Dermis blood vessel endothelial cell (primary cell): ENCODE measurements at regions not wholly inside any gene's neighbourhood (a gene's known extent, or its start where the extent isn't known, plus 50 kb on each side); places are given as distances from the start of the nearest gene placed in this dataset.
"Not testable (repeated sequence)": the region's sequence is repeated elsewhere in the genome, so short reads cannot be mapped to it uniquely, and the experiment has no call there.

Experiments used
- DNase-seq: peaks from one replicate; pipeline ENCODE4 v3.0.0; 2010

DNA sequence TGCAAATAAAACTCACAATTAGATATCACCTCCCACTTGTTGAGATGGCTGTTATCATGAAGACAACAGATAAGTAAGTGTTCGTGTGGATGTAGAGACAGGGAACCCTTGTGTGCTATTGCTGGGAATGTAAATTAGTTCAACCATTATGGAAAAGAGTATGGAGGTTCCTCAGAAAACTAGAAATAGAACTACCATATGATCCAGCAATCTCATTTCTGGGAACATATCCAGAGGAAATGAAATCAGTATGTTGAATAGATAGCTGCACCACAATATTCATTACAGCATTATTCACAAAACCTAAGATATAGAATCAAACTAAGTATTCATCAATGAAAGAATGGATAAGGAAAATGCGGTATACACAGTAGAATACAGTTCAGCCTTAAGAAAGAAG lies 418.7 kb upstream of the CNTN6 start:
- no peak for DNase-seq

DNA sequence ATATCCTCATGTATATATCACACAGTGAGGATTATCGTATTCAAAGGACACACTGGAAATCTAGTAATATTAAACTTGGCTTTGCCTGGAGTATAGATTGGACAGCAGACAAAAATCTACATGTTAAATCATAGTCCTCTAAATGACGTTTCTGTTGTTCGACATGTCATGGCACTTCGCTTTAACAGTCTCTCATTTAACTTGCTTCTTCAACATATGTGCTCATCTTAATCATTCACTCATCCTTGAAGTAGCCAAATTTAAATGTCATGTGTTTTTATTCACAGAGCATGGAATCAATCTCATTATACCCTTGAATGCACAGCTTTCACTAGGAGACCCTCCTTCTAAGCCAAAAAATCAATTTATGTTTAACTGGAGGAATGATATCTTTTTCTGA lies 417.0 kb upstream of the CNTN6 start:
- no peak for DNase-seq

DNA sequence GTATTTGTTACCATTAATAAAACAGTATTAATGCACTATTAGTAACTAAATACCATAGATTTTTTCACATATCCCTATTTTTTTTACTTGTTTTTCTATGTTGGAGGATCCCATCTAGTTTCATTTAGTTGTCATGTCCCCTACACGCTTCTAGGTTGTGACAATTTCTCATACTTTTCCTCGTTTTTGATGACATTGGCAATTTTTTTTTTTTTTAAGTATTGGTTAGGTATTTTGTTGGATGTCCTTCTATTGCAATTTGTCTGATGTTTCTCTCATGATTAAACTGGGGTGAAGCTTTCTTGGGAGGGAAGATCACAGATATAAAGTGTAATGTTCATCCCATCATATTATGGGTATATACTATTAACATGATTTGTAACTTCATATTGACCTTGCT lies 409.1 kb upstream of the CNTN6 start:
- DNase-seq = no peak

DNA sequence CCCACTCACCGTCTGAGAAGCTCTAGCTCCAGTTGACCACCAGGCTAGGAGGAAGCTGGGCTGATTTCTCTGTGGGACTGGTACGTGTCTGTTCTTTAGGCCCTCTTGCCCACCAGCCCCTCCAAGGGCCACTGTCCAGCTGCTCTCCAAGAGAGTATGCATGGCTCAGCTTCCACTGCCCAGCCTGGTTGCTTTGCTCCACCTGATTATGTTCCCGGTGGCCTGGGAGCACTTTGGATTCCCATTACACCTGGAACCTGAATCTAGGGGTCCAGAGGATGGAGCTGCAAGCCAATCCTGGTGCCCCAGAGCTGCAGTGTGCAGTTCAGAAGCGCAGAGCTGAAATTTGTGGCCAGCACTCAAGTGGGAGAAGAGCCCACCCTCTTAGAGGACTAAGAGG lies 402.1 kb upstream of the CNTN6 start:
- no peak for DNase-seq

DNA sequence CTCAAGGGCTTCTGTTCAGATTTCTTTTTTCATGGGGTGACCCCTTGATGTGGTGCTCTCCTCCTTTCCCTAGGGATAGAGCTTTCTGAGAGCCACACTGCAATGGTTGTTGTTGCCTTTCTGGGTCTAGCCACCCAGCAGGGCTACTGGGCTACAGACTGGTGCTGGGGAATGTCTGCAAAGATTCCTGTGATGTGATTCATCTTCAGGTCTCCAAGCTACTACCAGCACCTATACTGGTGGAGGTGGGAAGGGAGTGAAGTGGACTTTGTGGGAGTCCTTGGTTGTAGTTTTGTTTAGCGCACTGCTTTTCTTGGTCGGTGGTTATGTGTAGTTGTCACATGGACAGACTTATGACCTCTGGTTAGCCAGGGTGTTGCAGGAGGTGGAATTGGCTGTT lies 392.3 kb upstream of the CNTN6 start:
- no peak for DNase-seq

DNA sequence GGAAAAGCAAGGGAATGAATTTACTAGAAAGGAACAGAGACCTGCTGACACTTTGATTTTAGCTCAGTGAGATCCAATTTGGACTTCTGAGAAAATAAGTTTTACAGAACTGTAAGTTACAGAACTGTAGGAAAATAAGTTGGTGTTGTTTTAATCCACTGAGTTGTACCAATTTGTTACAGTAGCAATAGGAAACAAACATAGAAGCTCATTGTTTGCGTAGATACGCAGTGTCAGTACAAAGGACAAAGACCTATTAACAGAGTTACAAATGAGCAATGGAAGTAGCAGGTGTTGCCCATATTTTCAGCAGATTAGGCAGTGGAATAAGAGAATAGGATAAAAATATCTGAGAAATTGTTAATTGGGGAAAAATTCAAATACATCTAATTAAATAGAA lies 385.8 kb upstream of the CNTN6 start:
- no peak for DNase-seq

DNA sequence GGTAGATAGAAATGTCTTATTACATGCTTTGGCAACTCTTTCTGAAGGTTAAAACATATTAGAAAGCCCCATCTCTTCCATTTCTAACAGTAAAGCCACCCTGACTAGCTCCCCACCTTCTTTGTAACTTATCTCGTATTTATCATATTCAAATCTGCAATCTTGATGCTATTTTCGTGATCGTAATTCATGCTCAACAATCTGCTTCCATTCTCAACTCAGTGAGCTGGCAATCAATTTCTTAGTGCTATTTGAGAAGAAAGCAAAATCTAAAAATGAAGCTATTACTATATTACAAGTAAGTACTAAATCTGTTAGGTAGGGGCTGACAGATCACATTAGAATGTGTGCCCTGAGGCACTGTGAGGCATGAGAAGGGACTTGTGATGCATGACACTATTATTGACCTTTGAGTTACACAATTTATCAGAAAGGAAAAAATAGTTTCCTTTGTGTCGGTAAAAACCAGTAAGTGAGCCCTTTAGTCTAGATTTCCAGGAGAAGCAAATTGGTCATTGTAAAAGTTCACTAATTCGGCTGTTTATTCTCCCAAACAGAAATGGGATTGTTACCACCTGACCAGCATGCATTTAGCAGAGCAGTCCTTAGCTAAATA lies 379.7 kb upstream of the CNTN6 start:
- DNase-seq = no peak

DNA sequence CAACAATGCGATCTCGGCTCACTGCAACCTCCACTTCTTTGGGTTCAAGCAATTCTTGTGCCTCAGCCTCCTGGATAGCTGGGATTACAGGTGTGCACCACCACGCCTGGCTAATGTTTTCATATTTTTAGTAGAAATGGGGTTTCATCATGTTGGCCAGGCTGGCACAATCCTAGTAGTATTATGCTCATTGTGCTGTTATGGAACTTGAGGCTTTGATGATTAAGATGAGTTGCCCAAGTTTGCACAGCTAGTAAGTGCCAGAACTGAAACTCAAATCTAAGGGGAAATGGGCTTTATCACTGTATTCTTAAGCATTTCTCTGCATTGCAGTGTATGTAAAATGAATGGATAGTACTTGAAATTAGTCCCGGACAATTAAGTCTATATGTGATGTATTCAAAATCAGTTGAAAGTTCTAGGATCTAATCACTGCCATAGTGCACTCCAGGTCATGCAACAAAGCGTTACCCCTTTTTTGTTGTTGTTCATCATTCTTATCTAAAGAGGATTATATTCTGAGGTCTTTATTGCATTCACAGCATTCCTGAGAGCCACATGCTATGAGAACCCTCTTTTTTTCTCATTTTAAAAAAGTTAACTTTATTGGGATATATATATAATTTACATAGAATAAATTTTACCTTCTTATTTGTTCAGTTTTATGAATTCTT lies 378.7 kb upstream of the CNTN6 start:
- DNase-seq = no peak

DNA sequence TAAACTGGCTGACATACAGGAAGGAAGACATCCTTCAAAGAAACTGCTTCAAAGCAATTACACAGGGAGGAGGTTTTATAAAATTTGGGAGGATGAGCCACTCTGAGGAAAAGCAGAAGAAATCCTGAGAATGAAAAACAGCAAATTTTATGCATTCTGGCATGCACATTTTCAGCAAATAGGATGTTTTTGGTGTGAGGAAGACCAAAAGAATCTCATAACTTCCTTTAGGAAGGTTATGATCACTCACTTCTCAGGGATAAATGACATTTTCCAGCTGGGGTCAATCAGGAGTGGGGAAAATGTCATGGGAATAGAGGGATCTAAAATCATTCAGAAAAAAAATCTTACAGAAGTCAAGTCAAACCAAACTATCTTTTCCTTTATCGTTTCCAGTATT lies 371.7 kb upstream of the CNTN6 start:
- DNase-seq = no peak

DNA sequence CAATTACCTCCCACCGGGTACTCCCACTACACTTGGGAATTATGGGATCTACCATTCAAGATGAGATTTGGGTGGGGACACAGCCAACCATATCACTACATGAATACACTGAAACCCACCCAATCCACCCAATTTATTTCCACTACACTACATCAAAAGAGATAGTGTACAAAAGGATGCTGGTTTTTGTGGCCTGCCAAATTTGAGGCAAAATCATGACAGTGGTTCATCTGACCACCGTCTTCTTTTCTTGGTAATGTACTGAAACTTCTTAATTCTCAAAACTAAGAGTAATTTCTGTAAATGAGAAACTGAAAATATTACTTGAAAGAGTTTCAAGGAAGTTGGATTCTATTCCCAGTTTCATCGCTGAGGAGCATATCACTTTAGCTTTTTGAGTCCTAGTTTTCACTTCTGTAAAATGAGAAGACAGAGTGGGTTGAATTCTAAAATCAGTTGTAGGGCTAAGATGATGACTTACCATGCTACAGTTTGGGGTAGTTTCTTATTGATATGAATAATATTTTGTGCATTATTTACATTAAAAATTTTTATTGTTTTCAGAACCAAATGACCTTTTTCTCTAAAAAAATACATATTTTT lies 360.4 kb upstream of the CNTN6 start:
- no peak for DNase-seq

DNA sequence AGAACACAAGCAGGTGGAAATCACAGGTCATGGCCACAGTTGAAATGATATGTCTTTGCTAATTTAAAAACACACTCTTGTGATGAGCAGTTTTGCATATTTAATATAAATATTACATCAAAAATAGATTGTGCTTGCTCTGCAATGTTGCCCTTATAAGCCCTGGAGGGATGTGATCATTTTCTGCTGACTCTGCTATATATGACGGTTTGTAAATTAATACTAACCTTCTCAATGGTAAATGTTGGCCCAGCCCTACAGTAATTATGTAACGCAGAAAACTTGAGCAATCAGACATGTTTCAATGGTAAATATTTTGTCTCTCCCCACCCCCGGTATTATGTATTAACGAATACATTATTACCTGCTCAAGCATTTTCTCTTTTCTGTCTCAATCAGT lies 359.5 kb upstream of the CNTN6 start:
- no peak for DNase-seq

DNA sequence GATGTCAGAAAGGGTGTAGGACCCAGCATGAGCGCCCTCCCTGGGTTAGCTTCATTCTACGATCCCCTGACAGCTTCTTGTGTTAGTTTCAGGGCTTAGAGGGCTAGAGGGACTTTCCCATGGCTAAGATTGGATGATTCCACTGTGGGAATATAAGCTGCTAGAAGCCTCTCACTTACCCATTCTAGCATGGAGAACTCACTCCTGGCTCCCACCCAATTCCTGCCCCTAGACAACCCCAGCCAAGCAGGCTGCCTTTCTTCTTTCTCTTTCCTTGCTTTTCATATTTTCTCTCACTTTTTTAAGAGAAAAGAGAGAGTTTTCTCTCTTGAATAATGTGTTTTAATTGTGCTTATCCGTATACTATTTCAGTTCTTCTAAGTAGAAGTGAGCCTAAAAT lies 335.1 kb upstream of the CNTN6 start:
- no peak for DNase-seq

DNA sequence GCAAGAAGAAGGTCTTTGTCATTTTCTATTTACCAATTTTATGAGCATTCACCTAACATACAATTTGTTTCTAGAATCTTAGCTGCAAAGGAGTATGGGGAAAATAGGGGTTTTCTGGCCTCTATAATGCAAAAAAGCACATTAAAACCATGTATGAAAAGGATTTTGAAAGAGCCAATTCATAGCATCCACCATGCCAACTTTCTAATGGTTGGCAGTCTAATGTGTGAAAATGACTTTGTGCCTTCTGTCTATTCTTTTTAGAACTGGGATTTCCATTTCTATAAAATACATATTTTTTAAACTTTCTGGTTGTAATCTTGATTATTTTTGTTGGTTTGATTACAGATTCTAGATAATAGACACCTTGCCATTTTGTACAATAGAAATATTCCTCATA lies 333.7 kb upstream of the CNTN6 start:
- no peak for DNase-seq

DNA sequence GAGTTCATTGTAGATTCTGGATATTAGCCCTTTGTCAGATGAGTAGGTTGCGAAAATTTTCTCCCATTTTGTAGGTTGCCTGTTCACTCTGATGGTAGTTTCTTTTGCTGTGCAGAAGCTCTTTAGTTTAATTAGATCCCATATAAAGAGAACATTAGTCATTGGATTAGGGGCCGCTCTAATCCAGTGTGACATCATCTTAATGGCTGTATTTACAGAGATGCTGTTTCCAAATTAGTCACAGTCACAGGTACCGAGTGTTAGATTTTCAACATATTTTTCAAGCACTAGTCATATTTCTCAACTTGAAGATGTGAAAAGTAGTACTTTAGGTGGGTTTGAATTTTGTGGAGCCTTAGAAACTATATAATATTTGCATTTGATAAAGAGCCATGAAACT lies 319.4 kb upstream of the CNTN6 start:
- DNase-seq = not testable (repeated sequence)

DNA sequence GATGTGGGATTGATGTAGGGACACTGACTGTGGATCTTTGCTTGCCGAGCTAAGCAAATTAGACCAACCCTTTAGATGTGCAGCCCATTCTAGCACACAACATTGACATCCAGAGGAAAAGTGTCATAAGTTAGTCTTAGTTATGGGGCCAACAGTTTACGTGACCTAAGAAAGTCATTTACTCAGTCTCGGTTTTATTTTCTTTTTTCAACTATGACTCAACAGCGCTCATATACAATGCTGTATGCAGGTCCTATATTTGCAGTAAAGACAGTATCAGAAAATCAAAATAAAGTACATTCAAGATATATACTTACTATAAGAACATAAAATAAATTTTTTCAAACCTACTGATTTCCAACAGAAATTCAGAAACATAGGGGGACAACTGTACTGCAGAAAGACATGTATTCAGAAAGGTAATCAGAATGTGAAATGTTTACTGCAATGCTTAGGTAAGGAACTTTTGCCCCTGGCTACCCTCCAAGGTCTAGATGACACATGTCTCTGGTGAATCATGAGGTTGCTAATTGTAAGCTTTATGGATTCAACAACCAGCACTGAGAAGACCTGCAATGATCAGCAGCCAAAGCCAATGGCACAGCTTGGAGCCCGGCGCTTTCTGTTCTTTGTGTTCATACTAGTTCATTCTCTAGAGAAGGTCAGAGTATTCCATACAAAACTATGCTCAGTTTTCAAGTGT lies 317.5 kb upstream of the CNTN6 start:
- no peak for DNase-seq

DNA sequence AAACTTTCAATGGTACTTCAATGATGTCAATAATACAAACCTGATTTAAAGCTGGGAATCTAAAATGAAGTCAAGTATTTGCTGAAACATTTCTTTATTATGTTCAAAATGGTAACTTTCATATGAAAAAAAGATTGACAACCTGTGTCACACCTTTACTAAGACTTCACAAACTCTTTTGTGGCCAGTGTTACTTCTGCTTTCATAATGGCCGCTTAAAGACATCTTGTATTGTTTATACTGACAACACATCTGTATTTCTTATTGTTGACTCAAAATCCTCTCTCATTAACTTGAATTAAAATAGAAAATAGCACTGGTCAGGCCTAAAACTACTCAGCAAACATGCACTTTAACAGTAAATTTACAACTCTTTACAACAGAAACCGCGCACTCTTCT lies 312.3 kb upstream of the CNTN6 start:
- DNase-seq = no peak

DNA sequence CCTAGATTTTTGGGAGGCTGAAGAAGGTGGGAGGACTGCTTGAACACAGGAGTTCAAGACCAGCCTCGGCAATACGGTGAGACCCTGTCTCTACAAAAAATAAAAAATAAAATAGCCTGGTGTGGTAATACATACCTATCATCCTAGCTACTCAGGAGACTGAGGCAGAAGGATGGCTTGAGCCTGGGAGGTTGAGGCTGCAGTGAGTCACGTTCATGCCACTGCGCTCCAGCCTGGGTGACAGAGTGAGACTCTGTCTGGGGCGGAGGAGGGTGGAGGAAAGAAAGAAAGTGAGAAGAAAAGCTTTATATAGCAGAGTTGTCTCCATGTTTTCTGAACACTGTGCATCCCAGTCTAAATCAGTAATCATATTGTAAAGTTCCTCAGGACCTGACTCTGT lies 301.4 kb upstream of the CNTN6 start:
- DNase-seq = no peak

DNA sequence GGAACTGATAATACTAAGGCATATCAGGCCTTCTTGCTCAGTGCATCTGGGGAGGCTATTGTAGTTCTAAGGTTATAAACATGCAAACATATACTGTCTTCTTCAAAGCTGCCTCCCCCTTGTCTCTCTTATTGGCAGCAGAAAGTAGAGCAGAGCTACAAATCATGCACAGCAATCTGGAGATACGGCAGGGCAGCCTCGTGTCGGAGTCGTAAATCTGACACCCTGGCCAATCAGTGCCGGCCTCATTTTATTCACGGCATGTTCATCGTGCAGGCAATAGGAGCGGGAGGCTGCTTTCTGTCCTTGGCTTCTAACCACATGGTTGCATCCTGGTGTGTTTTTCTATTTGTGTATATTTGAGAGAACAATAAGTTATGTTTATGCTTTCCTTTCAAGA lies 300.2 kb upstream of the CNTN6 start:
- DNase-seq = no peak

DNA sequence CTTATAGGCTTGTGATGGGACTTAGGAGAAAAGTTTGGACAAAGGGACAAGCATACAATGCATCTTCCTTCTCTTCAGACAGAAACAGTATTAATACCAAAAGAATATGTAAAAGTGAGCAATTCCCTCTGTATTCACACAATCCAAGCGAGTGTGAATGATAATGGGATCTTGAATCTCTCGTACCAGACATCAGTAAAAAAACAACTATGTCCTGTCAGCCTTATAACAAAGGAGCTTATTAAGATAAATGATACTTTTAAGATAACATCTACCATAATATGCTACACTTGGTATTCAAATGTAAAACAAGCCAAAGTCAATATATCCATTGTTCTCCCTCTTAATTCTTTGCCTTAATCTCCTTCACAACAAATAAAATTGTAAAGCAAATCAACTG lies 288.6 kb upstream of the CNTN6 start:
- DNase-seq = no peak

DNA sequence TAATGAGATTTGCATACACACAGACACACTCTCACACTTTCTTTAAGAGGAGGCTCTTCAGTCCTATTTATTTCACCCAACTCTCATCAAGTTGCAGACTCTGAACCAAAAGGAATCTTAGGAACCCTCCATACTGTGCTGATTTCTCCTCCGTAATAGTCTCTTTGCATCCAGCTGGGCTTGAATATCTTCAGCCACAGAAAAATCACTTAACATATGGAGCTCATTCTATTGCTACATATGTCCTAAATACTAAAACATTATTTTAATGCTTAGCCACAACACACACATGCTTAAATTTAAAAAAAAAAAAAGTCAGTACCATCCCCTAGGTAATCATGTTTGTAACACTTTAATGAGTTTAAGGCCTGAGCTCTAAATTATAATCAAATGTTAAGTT lies 287.5 kb upstream of the CNTN6 start:
- no peak for DNase-seq

DNA sequence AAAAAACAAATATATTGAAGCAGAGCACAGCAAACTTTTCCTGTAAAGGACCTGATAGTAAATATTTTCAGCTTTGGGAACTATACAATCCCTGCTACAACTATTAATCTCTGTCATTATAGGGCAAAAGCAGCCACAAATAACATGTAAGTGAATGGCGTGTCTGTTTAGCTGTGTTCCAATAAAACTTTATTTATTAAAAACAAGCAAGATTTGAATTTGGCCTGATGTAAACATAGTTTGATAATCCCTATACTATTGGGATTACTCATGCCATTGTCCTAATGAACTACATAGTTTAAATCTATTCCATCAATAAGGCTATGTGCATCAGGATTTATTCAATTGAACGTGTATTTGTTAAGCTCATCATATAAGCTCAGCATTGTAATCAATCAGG lies 286.8 kb upstream of the CNTN6 start:
- DNase-seq = no peak

DNA sequence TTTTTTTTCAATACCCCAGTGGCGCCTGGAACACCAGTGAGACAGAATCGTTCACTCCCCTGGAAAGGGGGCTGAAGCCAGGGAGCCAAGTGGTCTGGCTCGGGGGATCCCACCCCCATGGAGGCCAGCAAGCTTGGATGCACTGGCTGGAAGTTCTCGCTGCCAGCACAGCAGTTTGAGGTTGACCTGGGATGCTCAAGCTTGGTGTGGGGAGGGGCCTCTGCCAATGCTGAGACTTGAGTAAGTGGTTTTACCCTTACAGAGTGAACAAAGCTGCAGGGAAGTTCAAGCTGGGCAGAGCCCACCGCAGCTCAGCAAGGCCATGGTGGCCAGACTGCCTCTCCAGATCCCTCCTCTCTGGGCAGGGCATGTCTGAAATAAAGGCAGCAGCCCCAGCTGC lies 276.2 kb upstream of the CNTN6 start:
- no peak for DNase-seq

DNA sequence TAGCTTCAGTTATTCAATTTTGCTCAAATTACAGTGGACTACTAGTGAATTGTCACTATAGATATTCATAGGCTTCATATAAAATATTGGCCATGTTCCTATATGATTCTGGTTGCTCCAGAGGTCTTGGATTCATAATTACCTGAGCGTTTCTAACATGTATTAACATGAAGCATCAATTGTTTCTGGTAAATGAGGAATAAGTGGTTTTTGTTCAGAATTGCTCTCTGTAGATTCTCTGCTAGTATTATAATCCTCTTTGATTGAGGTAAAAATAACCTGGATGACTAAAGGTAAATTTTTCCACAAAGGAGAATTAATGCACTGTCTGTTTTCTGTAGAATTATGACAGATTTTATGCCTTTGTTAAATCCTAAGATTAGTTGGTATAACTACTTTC lies 258.1 kb upstream of the CNTN6 start:
- DNase-seq = no peak

DNA sequence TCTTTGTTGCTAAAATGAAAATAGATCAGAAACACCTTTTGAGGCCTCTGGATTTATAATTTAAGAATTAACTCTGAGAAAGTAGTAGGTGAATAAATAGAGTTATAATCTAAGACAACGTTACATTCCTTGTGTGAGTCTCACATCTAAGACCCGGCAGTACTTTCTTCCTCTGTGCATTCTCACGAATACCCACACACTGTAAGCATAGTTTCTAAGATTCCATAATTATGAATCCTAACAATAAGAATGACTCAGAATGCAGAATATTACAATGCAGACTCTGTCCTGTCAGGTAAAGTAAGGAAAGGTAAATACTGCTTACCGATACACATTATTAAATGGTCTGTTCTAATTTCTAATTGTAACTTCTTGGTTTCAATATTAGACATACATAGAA lies 257.7 kb upstream of the CNTN6 start:
- DNase-seq = no peak
